ENCODE measurements at regions not wholly inside any gene's neighbourhood (a gene's known extent, or its start where the extent isn't known, plus 50 kb on each side); places are given as distances from the start of the nearest gene placed in this dataset.
"Not testable (repeated sequence)": the region's sequence is repeated elsewhere in the genome, so short reads cannot be mapped to it uniquely, and the experiment has no call there.

- H3K4me3 ChIP-seq (ENCODE audit: insufficient read depth, low read length, poor library complexity, severe bottlenecking), result no peak overlapping the region
- no peak overlapping the region for H3K27ac ChIP-seq (ENCODE audit: low read depth, low read length)
- no peaks in the 10 kb centered on the region for H3K79me2 ChIP-seq (ENCODE audit: insufficient read depth, low read length)
- TF ChIP-seq EZH2phosphoT487 (conservative IDR thresholded peaks at IDR 0.05; ENCODE audit: low read length) (no peak), CTCF (IDR thresholded peaks at IDR 0.05; ENCODE audit: insufficient read depth, low read length, poor library complexity, severe bottlenecking) (no peak)
- no peaks in the 10 kb centered on the region for H3K27me3 ChIP-seq (ENCODE audit: low read length)
- H2AFZ ChIP-seq (ENCODE audit: low read depth, low read length, severe bottlenecking), result no peak overlapping the region
- no peaks in the 10 kb centered on the region for H4K20me1 ChIP-seq (ENCODE audit: low read depth, low read length)
- no peaks in the 10 kb centered on the region for H3K9me3 ChIP-seq (ENCODE audit: insufficient read depth, low read length)
- no peaks in the 10 kb centered on the region for H3F3A ChIP-seq (ENCODE audit: insufficient read depth)
- H3K9ac ChIP-seq (ENCODE audit: low read length), result no peak overlapping the region
- no peaks in the 10 kb centered on the region for H3K9me2 ChIP-seq (replicated peaks; ENCODE audit: insufficient read depth, low read length)
- no peaks in the 10 kb centered on the region for H3K36me3 ChIP-seq (ENCODE audit: low read length)
- no peak overlapping the region for H3K4me2 ChIP-seq (ENCODE audit: low read depth, low read length, poor library complexity, severe bottlenecking)
These were observed 282.9 kb downstream of the SLITRK5 start for GRCh38 chr13:87954091-87954490.

- Histone ChIP-seq H3K79me2 (ENCODE audit: insufficient read depth, low read length) (no peaks in the 10 kb centered on the region), H3K9ac (ENCODE audit: low read length) (no peak overlapping the region), H3K27me3 (ENCODE audit: low read length) (no peaks in the 10 kb centered on the region), H3K36me3 (ENCODE audit: low read length) (no peaks in the 10 kb centered on the region), H3K27ac (ENCODE audit: low read depth, low read length) (no peak overlapping the region), H3K9me3 (ENCODE audit: insufficient read depth, low read length) (no peaks in the 10 kb centered on the region), H3K4me3 (ENCODE audit: insufficient read depth, low read length, poor library complexity, severe bottlenecking) (no peak overlapping the region), H3F3A (ENCODE audit: insufficient read depth) (no peaks in the 10 kb centered on the region), H4K20me1 (ENCODE audit: low read depth, low read length) (no peaks in the 10 kb centered on the region), H3K4me2 (ENCODE audit: low read depth, low read length, poor library complexity, severe bottlenecking) (no peak overlapping the region), H2AFZ (ENCODE audit: low read depth, low read length, severe bottlenecking) (no peak overlapping the region), H3K9me2 (replicated peaks; ENCODE audit: insufficient read depth, low read length) (no peaks in the 10 kb centered on the region)
- no peak for TF ChIP-seq CTCF (IDR thresholded peaks at IDR 0.05; ENCODE audit: insufficient read depth, low read length, poor library complexity, severe bottlenecking)
- no peak for TF ChIP-seq EZH2phosphoT487 (conservative IDR thresholded peaks at IDR 0.05; ENCODE audit: low read length)
These were observed 290.4 kb downstream of the SLITRK5 start for GRCh38 chr13:87961546-87961945.

- Histone ChIP-seq H3K27ac (ENCODE audit: low read depth, low read length) (no peak overlapping the region), H2AFZ (ENCODE audit: low read depth, low read length, severe bottlenecking) (no peak overlapping the region), H3K79me2 (ENCODE audit: insufficient read depth, low read length) (no peaks in the 10 kb centered on the region), H3K9me2 (replicated peaks; ENCODE audit: insufficient read depth, low read length) (no peaks in the 10 kb centered on the region), H3K36me3 (ENCODE audit: low read length) (no peaks in the 10 kb centered on the region), H3K9me3 (ENCODE audit: insufficient read depth, low read length) (no peaks in the 10 kb centered on the region), H3K4me2 (ENCODE audit: low read depth, low read length, poor library complexity, severe bottlenecking) (no peak overlapping the region), H3K27me3 (ENCODE audit: low read length) (no peaks in the 10 kb centered on the region), H3F3A (ENCODE audit: insufficient read depth) (no peaks in the 10 kb centered on the region), H3K9ac (ENCODE audit: low read length) (no peak overlapping the region), H4K20me1 (ENCODE audit: low read depth, low read length) (no peaks in the 10 kb centered on the region), H3K4me3 (ENCODE audit: insufficient read depth, low read length, poor library complexity, severe bottlenecking) (no peak overlapping the region)
- TF ChIP-seq CTCF (IDR thresholded peaks at IDR 0.05; ENCODE audit: insufficient read depth, low read length, poor library complexity, severe bottlenecking), result no peak
These were observed 301.4 kb downstream of the SLITRK5 start for GRCh38 chr13:87972568-87972967.

GRCh38 chr13:87975035-87975434 lies 303.9 kb downstream of the SLITRK5 start:
- no peak overlapping the region for H3K27ac ChIP-seq (ENCODE audit: low read depth, low read length)
- H4K20me1 ChIP-seq (ENCODE audit: low read depth, low read length), result no peaks in the 10 kb centered on the region
- no peak for TF ChIP-seq CTCF (IDR thresholded peaks at IDR 0.05; ENCODE audit: insufficient read depth, low read length, poor library complexity, severe bottlenecking)
- no peak for TF ChIP-seq EZH2phosphoT487 (conservative IDR thresholded peaks at IDR 0.05; ENCODE audit: low read length)
- no peak overlapping the region for H2AFZ ChIP-seq (ENCODE audit: low read depth, low read length, severe bottlenecking)
- H3K4me3 ChIP-seq (ENCODE audit: insufficient read depth, low read length, poor library complexity, severe bottlenecking), result no peak overlapping the region
- no peaks in the 10 kb centered on the region for H3K79me2 ChIP-seq (ENCODE audit: insufficient read depth, low read length)
- H3K36me3 ChIP-seq (ENCODE audit: low read length), result no peaks in the 10 kb centered on the region
- no peaks in the 10 kb centered on the region for H3K9me2 ChIP-seq (replicated peaks; ENCODE audit: insufficient read depth, low read length)
- H3K27me3 ChIP-seq (ENCODE audit: low read length), result no peaks in the 10 kb centered on the region
- H3K9me3 ChIP-seq (ENCODE audit: insufficient read depth, low read length), result no peaks in the 10 kb centered on the region
- H3F3A ChIP-seq (ENCODE audit: insufficient read depth), result no peaks in the 10 kb centered on the region
- no peak overlapping the region for H3K9ac ChIP-seq (ENCODE audit: low read length)
- H3K4me2 ChIP-seq (ENCODE audit: low read depth, low read length, poor library complexity, severe bottlenecking), result no peak overlapping the region

GRCh38 chr13:87976650-87977049 lies 305.5 kb downstream of the SLITRK5 start:
- H3K27ac ChIP-seq (ENCODE audit: low read depth, low read length); H3F3A ChIP-seq (ENCODE audit: insufficient read depth); H3K79me2 ChIP-seq (ENCODE audit: insufficient read depth, low read length); H3K4me2 ChIP-seq (ENCODE audit: low read depth, low read length, poor library complexity, severe bottlenecking); H3K4me3 ChIP-seq (ENCODE audit: insufficient read depth, low read length, poor library complexity, severe bottlenecking); H3K9me3 ChIP-seq (ENCODE audit: insufficient read depth, low read length); H4K20me1 ChIP-seq (ENCODE audit: low read depth, low read length); H3K9me2 ChIP-seq (replicated peaks; ENCODE audit: insufficient read depth, low read length); H3K36me3 ChIP-seq (ENCODE audit: low read length); H2AFZ ChIP-seq (ENCODE audit: low read depth, low read length, severe bottlenecking); H3K27me3 ChIP-seq (ENCODE audit: low read length); H3K9ac ChIP-seq (ENCODE audit: low read length): not testable (repeated sequence)
